ENCODE measurements at regions not wholly inside any gene's neighbourhood (a gene's known extent, or its start where the extent isn't known, plus 50 kb on each side); places are given as distances from the start of the nearest gene placed in this dataset.

GRCh38 chr10:80946073-80946472 lies 408.4 kb downstream of the SH2D4B start:
- TF ChIP-seq EZH2 (IDR thresholded peaks at IDR 0.05; ENCODE audit: low read depth), result no peak
- TF ChIP-seq, protein P1, sequence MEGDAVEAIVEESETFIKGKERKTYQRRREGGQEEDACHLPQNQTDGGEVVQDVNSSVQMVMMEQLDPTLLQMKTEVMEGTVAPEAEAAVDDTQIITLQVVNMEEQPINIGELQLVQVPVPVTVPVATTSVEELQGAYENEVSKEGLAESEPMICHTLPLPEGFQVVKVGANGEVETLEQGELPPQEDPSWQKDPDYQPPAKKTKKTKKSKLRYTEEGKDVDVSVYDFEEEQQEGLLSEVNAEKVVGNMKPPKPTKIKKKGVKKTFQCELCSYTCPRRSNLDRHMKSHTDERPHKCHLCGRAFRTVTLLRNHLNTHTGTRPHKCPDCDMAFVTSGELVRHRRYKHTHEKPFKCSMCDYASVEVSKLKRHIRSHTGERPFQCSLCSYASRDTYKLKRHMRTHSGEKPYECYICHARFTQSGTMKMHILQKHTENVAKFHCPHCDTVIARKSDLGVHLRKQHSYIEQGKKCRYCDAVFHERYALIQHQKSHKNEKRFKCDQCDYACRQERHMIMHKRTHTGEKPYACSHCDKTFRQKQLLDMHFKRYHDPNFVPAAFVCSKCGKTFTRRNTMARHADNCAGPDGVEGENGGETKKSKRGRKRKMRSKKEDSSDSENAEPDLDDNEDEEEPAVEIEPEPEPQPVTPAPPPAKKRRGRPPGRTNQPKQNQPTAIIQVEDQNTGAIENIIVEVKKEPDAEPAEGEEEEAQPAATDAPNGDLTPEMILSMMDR (conservative IDR thresholded peaks at IDR 0.05), result no peak
